Vagina (tissue), 2 donors: ENCODE measurements at regions not wholly inside any gene's neighbourhood (a gene's known extent, or its start where the extent isn't known, plus 50 kb on each side); places are given as distances from the start of the nearest gene placed in this dataset.

Experiments
- CTCF ChIP-seq, 3 experiments: fragments of 450-650 bp in 2 of 3; fragments of 200-600 bp in 1 of 3; sonication (generic) in 1 of 3; IDR thresholded peaks; one replicate each; pipeline ENCODE4 v1.5.1; 2017 to 2019; ENCODE audit warnings: antibody characterized with exemption in 3 of 3, mild to moderate bottlenecking in 2 of 3, moderate library complexity in 2 of 3
- POLR2A ChIP-seq, 2 donors: fragments of 450-650 bp; IDR thresholded peaks; one replicate each; pipeline ENCODE4 v1.6.1; 2017; ENCODE audit warnings: antibody characterized with exemption in 2 of 2, mild to moderate bottlenecking in 2 of 2, moderate library complexity in 2 of 2
- POLR2AphosphoS5 ChIP-seq, 2 donors: sonication (generic); formaldehyde crosslinking; IDR thresholded peaks; one replicate each; pipeline ENCODE4 v1.9.0; 2017; ENCODE audit warnings: antibody characterized with exemption in 2 of 2, mild to moderate bottlenecking in 2 of 2, low read depth in 1 of 2; ENCODE audit not compliant: insufficient read depth in 1 of 2

GRCh38 chr13:36509369-36509768, 77.1 kb downstream of the CCNA1 start:
- TF ChIP-seq CTCF (IDR thresholded peaks at IDR 0.05) (no peak), POLR2AphosphoS5 (IDR thresholded peaks at IDR 0.05; ENCODE audit: insufficient read depth in 1 of 2, low read depth in 1 of 2) (no peak), POLR2A (IDR thresholded peaks at IDR 0.05) (no peak)
